ENCODE measurements at regions not wholly inside any gene's neighbourhood (a gene's known extent, or its start where the extent isn't known, plus 50 kb on each side); places are given as distances from the start of the nearest gene placed in this dataset.

DNA sequence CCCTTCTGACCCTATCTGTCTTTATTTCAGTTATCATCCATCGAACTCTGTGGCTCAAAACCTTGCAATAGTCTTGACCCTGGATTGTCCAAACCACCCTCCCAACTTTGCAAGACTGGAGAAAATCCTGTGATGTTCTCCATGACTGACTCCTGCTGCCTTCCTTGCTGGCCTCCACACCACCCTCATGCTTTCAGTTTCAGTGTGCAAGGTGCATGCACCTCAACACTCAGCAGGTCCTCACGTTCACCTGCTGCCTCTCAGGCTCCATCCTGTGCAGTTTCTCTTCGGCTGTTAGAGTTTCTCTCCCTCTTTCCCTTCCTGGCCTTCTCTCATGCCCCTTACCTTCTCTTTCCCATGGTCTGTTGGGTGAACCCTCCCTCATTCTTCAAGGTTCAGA lies 59.4 kb upstream of the ASIC2 start:
- DNase-seq (ENCODE audit: low read depth in 2 of 3, low spot score in 1 of 3) = no peak

GRCh38 chr17:33356266-33356665 lies 63.2 kb upstream of the ASIC2 start:
- DNase-seq (ENCODE audit: low read depth in 2 of 3, low spot score in 1 of 3) = no peak

DNA sequence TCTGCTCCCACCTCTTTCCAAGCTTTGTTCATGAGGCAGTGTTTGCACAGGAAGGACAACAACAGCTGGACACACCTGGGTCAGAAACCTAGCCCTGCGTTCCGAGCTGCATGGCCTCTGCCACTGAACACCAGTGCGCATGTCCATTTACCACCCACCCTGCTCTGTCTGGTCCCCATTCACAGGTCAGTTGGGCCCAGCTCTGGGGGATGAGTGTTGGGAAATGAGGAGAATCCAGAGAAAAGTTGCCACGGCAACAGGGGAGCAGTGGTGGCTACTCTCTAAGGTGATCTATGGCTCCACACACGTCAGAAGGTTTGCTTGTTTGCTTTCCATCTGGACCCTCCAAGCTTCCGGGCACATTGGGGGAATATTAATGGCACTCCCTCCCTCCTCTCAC lies 70.4 kb upstream of the ASIC2 start:
- no peak for DNase-seq (ENCODE audit: low read depth in 2 of 3, low spot score in 1 of 3)

- no peak for DNase-seq (ENCODE audit: low read depth in 2 of 3, low spot score in 1 of 3)
These were observed 73.9 kb upstream of the ASIC2 start for GRCh38 chr17:33366960-33367359.

- no peak for DNase-seq (ENCODE audit: low read depth in 2 of 3, low spot score in 1 of 3)
These were observed 76.1 kb upstream of the ASIC2 start for GRCh38 chr17:33369149-33369548.

- no peak for DNase-seq (ENCODE audit: low read depth in 2 of 3, low spot score in 1 of 3)
These were observed 76.8 kb upstream of the ASIC2 start for GRCh38 chr17:33369876-33370275.

GRCh38 chr17:33370401-33370800 lies 77.3 kb upstream of the ASIC2 start:
- DNase-seq (ENCODE audit: low read depth in 2 of 3, low spot score in 1 of 3) = no peak

GRCh38 chr17:33371377-33371776 lies 78.3 kb upstream of the ASIC2 start:
- no peak for DNase-seq (ENCODE audit: low read depth in 2 of 3, low spot score in 1 of 3)

DNA sequence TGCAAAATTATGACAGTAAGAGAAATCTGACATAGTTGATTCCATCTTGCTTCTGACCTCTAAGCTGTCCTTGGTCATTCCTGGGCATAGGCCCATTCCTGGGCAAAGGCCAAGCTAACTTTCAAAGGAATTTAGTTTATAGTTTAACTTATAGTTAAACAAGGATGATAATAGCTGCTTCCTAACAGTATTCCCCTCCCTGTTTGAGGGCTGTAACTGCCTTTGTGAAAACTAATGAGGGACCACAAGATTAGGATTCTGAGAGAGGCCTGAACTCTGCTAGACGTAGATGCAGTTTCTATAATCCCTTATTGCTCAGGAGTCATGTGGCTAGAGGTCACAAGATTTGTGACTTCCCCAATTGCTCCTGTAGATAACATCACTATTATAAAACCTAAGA lies 80.2 kb upstream of the ASIC2 start:
- no peak for DNase-seq (ENCODE audit: low read depth in 2 of 3, low spot score in 1 of 3)

GRCh38 chr17:33375103-33375502 lies 82.0 kb upstream of the ASIC2 start:
- DNase-seq (ENCODE audit: low read depth in 2 of 3, low spot score in 1 of 3) = no peak

DNA sequence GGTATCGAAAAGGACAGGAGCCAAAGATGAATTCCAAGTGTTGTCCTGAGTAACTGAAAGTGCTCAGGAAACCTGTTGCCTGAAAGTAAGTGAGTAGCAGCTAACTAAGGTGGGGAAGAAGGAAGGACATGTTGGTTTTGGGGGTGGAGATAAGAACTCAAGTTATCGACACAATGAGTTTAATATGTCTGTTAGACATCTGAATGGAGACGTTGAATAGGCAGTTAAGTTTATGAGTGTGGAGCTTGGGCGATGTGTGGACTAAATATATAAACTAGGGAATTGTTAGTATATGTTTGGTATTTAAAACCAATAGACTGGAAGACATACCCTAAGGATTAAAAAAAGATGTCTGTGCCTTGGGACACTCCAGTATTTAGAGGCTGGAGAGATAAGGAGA lies 82.7 kb upstream of the ASIC2 start:
- DNase-seq (ENCODE audit: low read depth in 2 of 3, low spot score in 1 of 3) = no peak

- DNase-seq (ENCODE audit: low read depth in 2 of 3, low spot score in 1 of 3) = no peak
These were observed 84.9 kb upstream of the ASIC2 start for GRCh38 chr17:33377837-33378595.

DNA sequence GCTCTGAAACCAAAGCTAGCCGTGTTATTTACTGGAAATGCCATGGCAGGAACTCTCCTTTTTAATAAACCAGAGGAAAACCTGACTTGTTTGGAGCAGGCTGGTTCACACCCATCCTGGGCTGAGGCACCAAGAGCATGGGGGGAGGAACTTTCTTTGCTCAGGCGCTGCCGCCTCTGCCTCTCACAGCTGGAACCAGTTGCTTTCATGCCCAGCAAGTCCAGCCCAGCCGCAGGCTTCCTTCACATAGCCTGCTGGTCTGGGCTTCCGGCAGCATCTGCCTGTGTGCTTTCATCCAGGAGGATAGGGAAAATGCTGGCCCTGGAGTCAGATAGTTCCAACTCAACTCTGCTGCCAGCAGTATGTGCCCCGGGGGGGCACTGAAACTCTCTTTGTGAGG lies 88.1 kb upstream of the ASIC2 start:
- DNase-seq (ENCODE audit: low read depth in 2 of 3, low spot score in 1 of 3) = no peak

GRCh38 chr17:33383488-33384023 lies 90.5 kb upstream of the ASIC2 start:
- DNase-seq (ENCODE audit: low read depth in 2 of 3, low spot score in 1 of 3) = no peak

DNA sequence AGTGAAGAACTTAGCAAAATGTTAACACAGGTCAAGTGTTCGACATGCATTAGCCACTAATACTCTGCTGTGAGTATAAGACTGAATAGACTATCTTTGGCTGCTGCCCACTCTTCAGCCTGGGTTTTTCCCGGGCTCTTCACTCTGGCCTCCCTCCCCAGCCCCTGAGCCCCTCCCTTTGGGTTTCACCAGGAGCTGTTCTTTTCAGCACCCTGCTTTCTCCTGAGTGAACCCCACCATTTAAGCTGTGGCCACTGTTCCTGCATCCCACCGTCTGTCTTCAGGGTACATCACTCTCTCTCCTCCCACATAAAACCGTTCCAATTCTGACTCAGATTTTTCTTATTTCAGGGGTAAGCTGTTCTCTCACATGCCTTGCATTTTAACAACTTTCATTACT lies 92.0 kb upstream of the ASIC2 start:
- no peak for DNase-seq (ENCODE audit: low read depth in 2 of 3, low spot score in 1 of 3)

DNA sequence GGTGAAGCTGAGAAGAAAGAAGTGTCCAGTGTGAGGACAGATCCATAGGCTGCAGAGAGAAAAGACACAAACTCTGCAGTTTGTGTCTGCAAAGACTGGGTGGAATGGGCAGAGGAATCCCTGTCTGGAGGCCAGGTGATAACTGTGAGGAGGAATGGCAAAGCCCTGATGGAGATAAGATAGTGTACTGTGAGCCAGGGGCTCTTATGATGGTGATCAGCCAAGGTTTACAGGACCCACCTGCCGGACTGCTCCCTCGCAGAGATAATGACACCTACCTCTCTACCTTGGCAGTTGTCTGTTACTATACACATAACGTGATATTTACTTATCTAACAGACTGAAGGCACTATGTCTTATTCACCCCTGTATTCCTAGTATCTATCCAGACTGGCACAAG lies 92.6 kb upstream of the ASIC2 start:
- DNase-seq (ENCODE audit: low read depth in 2 of 3, low spot score in 1 of 3) = no peak

- DNase-seq (ENCODE audit: low read depth in 2 of 3, low spot score in 1 of 3) = no peak
These were observed 94.3 kb upstream of the ASIC2 start for GRCh38 chr17:33387406-33387805.

DNA sequence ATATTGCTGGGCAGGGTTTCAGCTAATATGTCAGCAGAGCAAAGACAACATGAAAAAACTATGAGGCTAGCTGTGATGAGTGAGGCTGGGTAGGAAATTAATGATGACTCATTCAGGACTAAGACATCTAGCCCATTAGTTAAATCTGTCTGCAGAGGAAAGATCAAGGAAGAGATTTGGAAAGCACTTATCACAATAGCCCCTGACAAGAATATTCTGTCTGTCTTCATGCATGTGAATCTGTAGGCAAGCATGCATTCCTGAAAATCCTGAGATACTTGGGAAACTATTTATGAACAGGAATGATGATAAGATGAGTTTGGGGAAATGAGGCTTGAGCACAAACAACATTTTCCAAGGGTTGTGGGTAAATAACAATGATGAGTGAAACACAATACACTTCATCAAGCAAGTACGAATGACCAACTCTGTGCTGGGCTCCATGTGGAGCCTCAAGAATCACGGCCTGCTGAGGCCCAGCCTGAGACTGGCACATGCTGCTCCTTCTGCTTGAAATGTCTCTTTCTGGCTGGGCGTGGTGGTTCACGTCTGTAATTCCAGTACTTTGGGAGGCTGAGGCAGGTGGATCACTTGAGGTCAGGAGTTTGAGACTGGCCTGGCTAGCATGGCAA lies 96.5 kb upstream of the ASIC2 start:
- no peak for DNase-seq (ENCODE audit: low read depth in 2 of 3, low spot score in 1 of 3)

- no peak for DNase-seq (ENCODE audit: low read depth in 2 of 3, low spot score in 1 of 3)
These were observed 97.5 kb upstream of the ASIC2 start for GRCh38 chr17:33390479-33391176.

GRCh38 chr17:33396818-33397217 lies 103.7 kb upstream of the ASIC2 start:
- no peak for DNase-seq (ENCODE audit: low read depth in 2 of 3, low spot score in 1 of 3)

GRCh38 chr17:33398386-33398785 lies 105.3 kb upstream of the ASIC2 start:
- no peak for DNase-seq (ENCODE audit: low read depth in 2 of 3, low spot score in 1 of 3)

- DNase-seq (ENCODE audit: low read depth in 2 of 3, low spot score in 1 of 3) = no peak
These were observed 108.2 kb upstream of the ASIC2 start for GRCh38 chr17:33401249-33401648.
